Retinal pigment epithelial cell (primary cell): ENCODE measurements at regions not wholly inside any gene's neighbourhood (a gene's known extent, or its start where the extent isn't known, plus 50 kb on each side); places are given as distances from the start of the nearest gene placed in this dataset.

ENCODE experiments used
- DNase-seq: peaks from one replicate; pipeline ENCODE4 v3.0.0-alpha.2; 2010; ENCODE audit warnings: low read depth
- H3K4me3 ChIP-seq: 2 replicates; pipeline ENCODE4 v1.5.1; 2011; ENCODE audit warnings: mild to moderate bottlenecking, low read length, control low read depth, moderate library complexity
- CTCF ChIP-seq: conservative IDR thresholded peaks from 2 replicates; pipeline ENCODE4 v1.5.1; 2011; ENCODE audit warnings: low read depth, low read length, control low read depth, inconsistent platforms

- no peak for TF ChIP-seq CTCF
- no peak overlapping the region for H3K4me3 ChIP-seq
- no peak for DNase-seq
Observed at GRCh38 chrX:138008281-138008680, 442.4 kb downstream of the ZIC3 start.

GRCh38 chrX:138011468-138011867 is 445.5 kb downstream of the ZIC3 start:
- H3K4me3 ChIP-seq = no peak overlapping the region
- DNase-seq = no peak
- TF ChIP-seq CTCF = no peak

- DNase-seq = no peak
- no peak overlapping the region for H3K4me3 ChIP-seq
- TF ChIP-seq CTCF = no peak
Observed at GRCh38 chrX:138014577-138014976, 448.6 kb downstream of the ZIC3 start.

GRCh38 chrX:138018145-138018799 is 452.3 kb downstream of the ZIC3 start:
- H3K4me3 ChIP-seq = no peak overlapping the region
- no peak for TF ChIP-seq CTCF
- DNase-seq = no peak

- no peak for TF ChIP-seq CTCF
- no peak for DNase-seq
- no peak overlapping the region for H3K4me3 ChIP-seq
Observed at GRCh38 chrX:138020941-138021340, 455.0 kb downstream of the ZIC3 start.

GRCh38 chrX:138026211-138026610 is 460.3 kb downstream of the ZIC3 start:
- TF ChIP-seq CTCF = peak; percentile 28

GRCh38 chrX:138031715-138032114 is 465.8 kb downstream of the ZIC3 start:
- TF ChIP-seq CTCF = no peak
- DNase-seq = no peak

More at GRCh38 chrX:138026211-138026610, 460.3 kb downstream of the ZIC3 start:
- DNase-seq = no peak
- H3K4me3 ChIP-seq = no peak overlapping the region

More at GRCh38 chrX:138031715-138032114, 465.8 kb downstream of the ZIC3 start:
- H3K4me3 ChIP-seq = no peak overlapping the region
